Sigmoid colon (tissue), 6 donors: ENCODE measurements at regions not wholly inside any gene's neighbourhood (a gene's known extent, or its start where the extent isn't known, plus 50 kb on each side); places are given as distances from the start of the nearest gene placed in this dataset.

ENCODE experiments used
- DNase-seq: peaks from one replicate; pipeline ENCODE4 v3.0.0-alpha.2; 2019
- H3K27ac ChIP-seq, 4 donors: fragments of 200-600 bp; sonication (generic); one replicate each; pipeline ENCODE4 v1.5.1; 2016 to 2019; ENCODE audit warnings: mild to moderate bottlenecking in 1 of 4
- H3K27me3 ChIP-seq, 3 donors: fragments of 200-600 bp; sonication (generic); one replicate each; pipeline ENCODE4 v1.5.1; 2019; ENCODE audit warnings: mild to moderate bottlenecking in 1 of 3
- H3K36me3 ChIP-seq, 4 donors: fragments of 200-600 bp; sonication (generic); one replicate each; pipeline ENCODE4 v1.5.1; 2016 to 2019
- H3K4me1 ChIP-seq, 4 donors: fragments of 200-600 bp; sonication (generic); one replicate each; pipeline ENCODE4 v1.5.1; 2017 to 2019
- H3K4me3 ChIP-seq, 4 donors: fragments of 200-600 bp; sonication (generic); one replicate each; pipeline ENCODE4 v1.5.1; 2017 to 2019; ENCODE audit warnings: mild to moderate bottlenecking in 2 of 4, moderate library complexity in 1 of 4
- H3K9me3 ChIP-seq, 4 donors: fragments of 200-600 bp in 3 of 4; sonication (generic) in 3 of 4; one replicate each; pipeline versions ENCODE4 v1.5.1 to v1.6.1; 2013 to 2019
- EP300 ChIP-seq, 4 donors: sonication (generic); formaldehyde crosslinking; IDR thresholded peaks; one replicate each; pipeline ENCODE4 v1.6.1; 2017; ENCODE audit warnings: antibody characterized with exemption in 4 of 4
- POLR2A ChIP-seq, 2 donors: fragments of 450-650 bp; IDR thresholded peaks; one replicate each; pipeline ENCODE4 v1.6.1; 2016; ENCODE audit warnings: antibody characterized with exemption in 2 of 2, mild to moderate bottlenecking in 2 of 2, moderate library complexity in 2 of 2
- POLR2AphosphoS5 ChIP-seq, 4 donors: sonication (generic); formaldehyde crosslinking; IDR thresholded peaks; one replicate each; pipeline ENCODE4 v1.6.1; 2017; ENCODE audit warnings: antibody characterized with exemption in 4 of 4
- WGBS, 2 donors: extraction: QIAGEN DNeasy Blood & Tissue Kit; methylation state at CpG; one replicate each; pipeline ENCODE4 v1.1.7; 2013; 5-methylcytosine and 5-hydroxymethylcytosine counted together
- intact Hi-C: fragments of 100-400 bp; cut with DNase I; formaldehyde crosslinking; loops from one replicate; pipeline ENCODE4 v1.15.1; 2023
- TF ChIP-seq, protein P1 (sequence below), 4 experiments: fragments of 450-650 bp in 3 of 4; fragments of 200-600 bp in 1 of 4; IDR thresholded peaks; one replicate each; pipeline ENCODE4 v1.5.1; 2016 to 2019; ENCODE audit warnings: antibody characterized with exemption in 4 of 4, mild to moderate bottlenecking in 3 of 4, moderate library complexity in 2 of 4
- donor health status: healthy with polysubstance abuse.
- donor health status: healthy.

GRCh38 chr2:120433816-120434290, 87.9 kb downstream of the INHBB start:
- intact Hi-C loops = no loop called here
- peak; percentile 55 for DNase-seq
- no peak overlapping the region for H3K4me3 ChIP-seq
- H3K27ac ChIP-seq = no peak overlapping the region
- H3K4me1 ChIP-seq = no peaks in the 10 kb centered on the region
- H3K36me3 ChIP-seq = no peaks in the 10 kb centered on the region
- H3K27me3 ChIP-seq = peaks cover 0 to 5% (median 0%) of the 10 kb centered on the region in 3 donors
- no peak for TF ChIP-seq EP300 (IDR thresholded peaks at IDR 0.05)
- TF ChIP-seq, protein P1, sequence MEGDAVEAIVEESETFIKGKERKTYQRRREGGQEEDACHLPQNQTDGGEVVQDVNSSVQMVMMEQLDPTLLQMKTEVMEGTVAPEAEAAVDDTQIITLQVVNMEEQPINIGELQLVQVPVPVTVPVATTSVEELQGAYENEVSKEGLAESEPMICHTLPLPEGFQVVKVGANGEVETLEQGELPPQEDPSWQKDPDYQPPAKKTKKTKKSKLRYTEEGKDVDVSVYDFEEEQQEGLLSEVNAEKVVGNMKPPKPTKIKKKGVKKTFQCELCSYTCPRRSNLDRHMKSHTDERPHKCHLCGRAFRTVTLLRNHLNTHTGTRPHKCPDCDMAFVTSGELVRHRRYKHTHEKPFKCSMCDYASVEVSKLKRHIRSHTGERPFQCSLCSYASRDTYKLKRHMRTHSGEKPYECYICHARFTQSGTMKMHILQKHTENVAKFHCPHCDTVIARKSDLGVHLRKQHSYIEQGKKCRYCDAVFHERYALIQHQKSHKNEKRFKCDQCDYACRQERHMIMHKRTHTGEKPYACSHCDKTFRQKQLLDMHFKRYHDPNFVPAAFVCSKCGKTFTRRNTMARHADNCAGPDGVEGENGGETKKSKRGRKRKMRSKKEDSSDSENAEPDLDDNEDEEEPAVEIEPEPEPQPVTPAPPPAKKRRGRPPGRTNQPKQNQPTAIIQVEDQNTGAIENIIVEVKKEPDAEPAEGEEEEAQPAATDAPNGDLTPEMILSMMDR (IDR thresholded peaks at IDR 0.05) = no peak
- TF ChIP-seq POLR2A (IDR thresholded peaks at IDR 0.05) = no peak
- TF ChIP-seq POLR2AphosphoS5 (IDR thresholded peaks at IDR 0.05) = no peak
- WGBS, 2 donors = 91 to 95% methylated on average over 7 of the region's 7 CpGs
- H3K9me3 ChIP-seq = no peaks in the 10 kb centered on the region

- H3K9me3 ChIP-seq = no peaks in the 10 kb centered on the region
- H3K27ac ChIP-seq = no peak overlapping the region
- TF ChIP-seq POLR2AphosphoS5 (IDR thresholded peaks at IDR 0.05) (no peak), POLR2A (IDR thresholded peaks at IDR 0.05) (no peak), EP300 (IDR thresholded peaks at IDR 0.05) (no peak)
- TF ChIP-seq, protein P1 (IDR thresholded peaks at IDR 0.05) = no peak
- no peak overlapping the region for H3K4me3 ChIP-seq
- no peaks in the 10 kb centered on the region for H3K36me3 ChIP-seq
- peak; percentile 57 for DNase-seq
- 76 to 77% methylated on average over 22 of the region's 22 CpGs for WGBS, 2 donors
- intact Hi-C loops = no loop called here
- H3K27me3 ChIP-seq = peaks cover 0 to 8% (median 0%) of the 10 kb centered on the region in 3 donors
- no peaks in the 10 kb centered on the region for H3K4me1 ChIP-seq
Measured at GRCh38 chr2:120434492-120435308, 88.8 kb downstream of the INHBB start.

DNA sequence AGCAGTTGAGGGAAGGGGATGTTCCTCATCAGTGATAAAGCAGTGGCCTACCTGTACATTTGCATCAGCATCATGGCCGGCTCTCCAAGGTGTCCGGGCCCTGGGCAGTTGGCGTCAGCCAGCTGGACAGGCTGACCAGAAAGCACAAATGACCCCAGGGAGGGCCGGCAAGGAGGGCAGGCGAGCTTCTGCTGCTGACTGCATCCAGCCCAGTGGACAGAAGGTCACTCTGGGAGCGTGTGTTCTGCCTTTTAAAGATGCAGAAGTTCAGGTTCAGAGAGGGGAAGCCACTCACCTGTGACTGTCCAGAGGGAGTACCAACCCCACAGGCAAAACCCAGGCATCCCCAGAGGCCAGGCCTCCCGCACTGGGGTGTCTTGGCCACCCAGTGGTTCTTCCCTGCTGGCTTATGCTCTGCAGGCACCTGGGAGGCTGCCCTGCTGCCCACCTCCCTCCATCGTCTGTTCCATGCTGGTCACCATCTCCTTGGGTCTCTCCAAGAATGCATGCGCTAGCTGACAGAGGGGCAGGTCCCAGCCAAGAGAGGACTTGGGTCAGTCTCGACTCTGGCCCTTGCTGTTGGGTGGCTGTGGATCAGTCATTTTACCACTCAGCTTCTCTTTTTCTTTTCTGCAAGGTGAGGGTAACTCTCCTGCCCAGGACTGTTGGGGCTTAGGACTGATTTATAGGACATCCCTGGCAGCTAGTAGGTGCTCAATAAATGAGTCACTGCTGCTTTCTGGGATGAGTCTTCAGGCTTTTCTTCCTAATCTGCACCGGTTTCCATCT, 89.9 kb downstream of the INHBB start:
- no peaks in the 10 kb centered on the region for H3K9me3 ChIP-seq
- 81 to 85% methylated on average over 11 of the region's 11 CpGs for WGBS, 2 donors
- peaks cover 0 to 13% (median 0%) of the 10 kb centered on the region in 3 donors for H3K27me3 ChIP-seq
- no peak for DNase-seq
- no peaks in the 10 kb centered on the region for H3K4me1 ChIP-seq
- no peak overlapping the region for H3K27ac ChIP-seq
- intact Hi-C loops = no loop called here
- H3K4me3 ChIP-seq = no peak overlapping the region
- H3K36me3 ChIP-seq = no peaks in the 10 kb centered on the region
- TF ChIP-seq EP300 (IDR thresholded peaks at IDR 0.05) (no peak), POLR2AphosphoS5 (IDR thresholded peaks at IDR 0.05) (no peak), POLR2A (IDR thresholded peaks at IDR 0.05) (no peak)
- TF ChIP-seq, protein P1 (IDR thresholded peaks at IDR 0.05) = no peak

- DNase-seq = peak; percentile 66
- Histone ChIP-seq H3K36me3 (no peaks in the 10 kb centered on the region), H3K9me3 (no peaks in the 10 kb centered on the region), H3K27me3 (peaks cover 0 to 19% (median 0%) of the 10 kb centered on the region in 3 donors), H3K4me1 (no peaks in the 10 kb centered on the region), H3K27ac (no peak overlapping the region), H3K4me3 (no peak overlapping the region)
- intact Hi-C loops = no loop called here
- WGBS, 2 donors = 78 to 85% methylated on average over 1 of the region's 1 CpG
- TF ChIP-seq POLR2AphosphoS5 (IDR thresholded peaks at IDR 0.05) (no peak), POLR2A (IDR thresholded peaks at IDR 0.05) (no peak), EP300 (IDR thresholded peaks at IDR 0.05) (no peak)
- TF ChIP-seq, protein P1 (IDR thresholded peaks at IDR 0.05) = no peak
Measured at GRCh38 chr2:120436460-120436739, 90.5 kb downstream of the INHBB start.
